Thoracic aorta (tissue), 2 donors: ENCODE measurements at regions not wholly inside any gene's neighbourhood (a gene's known extent, or its start where the extent isn't known, plus 50 kb on each side); places are given as distances from the start of the nearest gene placed in this dataset.

Experiments used
- ATAC-seq: fragments of 150-250 bp; one replicate; pipeline ENCODE4 v1.8.0; 2017; ENCODE audit warnings: low read depth; ENCODE audit not compliant: insufficient number of reproducible peaks, low FRiP score
- DNase-seq: peaks from one replicate; pipeline ENCODE4 v3.0.0-alpha.2; 2020; ENCODE audit warnings: low spot score
- H3K27ac ChIP-seq, 2 donors: fragments of 200-600 bp; sonication (generic); 1 replicate in 1 of 2; 2 replicates in 1 of 2; pipeline ENCODE4 v1.5.1; 2016; ENCODE audit warnings: mild to moderate bottlenecking in 2 of 2, moderate library complexity in 2 of 2
- H3K27me3 ChIP-seq: fragments of 200-600 bp; sonication (generic); replicated peaks from 2 replicates; pipeline ENCODE4 v1.6.0; 2016; ENCODE audit warnings: mild to moderate bottlenecking; ENCODE audit not compliant: insufficient read depth
- H3K36me3 ChIP-seq: fragments of 200-600 bp; sonication (generic); one replicate; pipeline ENCODE4 v1.5.1; 2016
- H3K4me1 ChIP-seq, 2 donors: fragments of 200-600 bp; sonication (generic); 1 replicate in 1 of 2; 2 replicates in 1 of 2; pipeline versions ENCODE4 v1.5.1 to v1.6.0; 2016; ENCODE audit warnings: low read depth in 2 of 2, mild to moderate bottlenecking in 1 of 2; ENCODE audit not compliant: control insufficient read depth in 1 of 2
- H3K4me3 ChIP-seq: fragments of 200-600 bp; sonication (generic); 2 replicates; pipeline ENCODE4 v1.5.1; 2016; ENCODE audit warnings: mild to moderate bottlenecking
- H3K9me3 ChIP-seq: fragments of 200-600 bp; sonication (generic); 2 replicates; pipeline ENCODE4 v1.5.1; 2016
- TF ChIP-seq, protein P1 (sequence below): fragments of 200-600 bp; sonication (generic); IDR thresholded peaks from one replicate; pipeline ENCODE4 v1.5.1; 2019; ENCODE audit warnings: antibody characterized with exemption

DNA sequence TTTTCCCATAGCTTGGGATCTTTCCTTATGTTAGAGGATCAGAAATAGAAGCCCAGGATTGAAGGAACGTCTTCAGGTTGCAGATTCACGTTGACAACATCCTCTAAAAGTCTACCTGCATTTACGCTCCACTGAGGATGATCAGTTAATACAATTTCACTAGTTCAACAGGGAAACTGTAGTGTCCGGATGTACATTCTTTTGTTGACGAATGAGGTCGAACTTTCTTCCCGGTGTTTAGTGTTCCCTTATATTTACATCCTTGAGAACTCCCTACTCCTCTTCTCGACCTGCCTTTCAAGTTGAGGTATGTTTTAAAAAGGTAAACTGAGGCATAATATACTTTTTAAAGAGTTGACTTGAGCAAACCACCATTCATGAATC, 74.8 kb downstream of the SIK1 start:
- ATAC-seq (no peak), DNase-seq (no peak)
- no peaks in the 10 kb centered on the region for H3K36me3 ChIP-seq
- no peaks in the 10 kb centered on the region for H3K9me3 ChIP-seq
- TF ChIP-seq, protein P1, sequence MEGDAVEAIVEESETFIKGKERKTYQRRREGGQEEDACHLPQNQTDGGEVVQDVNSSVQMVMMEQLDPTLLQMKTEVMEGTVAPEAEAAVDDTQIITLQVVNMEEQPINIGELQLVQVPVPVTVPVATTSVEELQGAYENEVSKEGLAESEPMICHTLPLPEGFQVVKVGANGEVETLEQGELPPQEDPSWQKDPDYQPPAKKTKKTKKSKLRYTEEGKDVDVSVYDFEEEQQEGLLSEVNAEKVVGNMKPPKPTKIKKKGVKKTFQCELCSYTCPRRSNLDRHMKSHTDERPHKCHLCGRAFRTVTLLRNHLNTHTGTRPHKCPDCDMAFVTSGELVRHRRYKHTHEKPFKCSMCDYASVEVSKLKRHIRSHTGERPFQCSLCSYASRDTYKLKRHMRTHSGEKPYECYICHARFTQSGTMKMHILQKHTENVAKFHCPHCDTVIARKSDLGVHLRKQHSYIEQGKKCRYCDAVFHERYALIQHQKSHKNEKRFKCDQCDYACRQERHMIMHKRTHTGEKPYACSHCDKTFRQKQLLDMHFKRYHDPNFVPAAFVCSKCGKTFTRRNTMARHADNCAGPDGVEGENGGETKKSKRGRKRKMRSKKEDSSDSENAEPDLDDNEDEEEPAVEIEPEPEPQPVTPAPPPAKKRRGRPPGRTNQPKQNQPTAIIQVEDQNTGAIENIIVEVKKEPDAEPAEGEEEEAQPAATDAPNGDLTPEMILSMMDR, result no peak
- H3K4me3 ChIP-seq, result no peak overlapping the region
- no peaks in the 10 kb centered on the region for H3K4me1 ChIP-seq
- H3K27me3 ChIP-seq, result no peaks in the 10 kb centered on the region
- no peak overlapping the region for H3K27ac ChIP-seq

DNA sequence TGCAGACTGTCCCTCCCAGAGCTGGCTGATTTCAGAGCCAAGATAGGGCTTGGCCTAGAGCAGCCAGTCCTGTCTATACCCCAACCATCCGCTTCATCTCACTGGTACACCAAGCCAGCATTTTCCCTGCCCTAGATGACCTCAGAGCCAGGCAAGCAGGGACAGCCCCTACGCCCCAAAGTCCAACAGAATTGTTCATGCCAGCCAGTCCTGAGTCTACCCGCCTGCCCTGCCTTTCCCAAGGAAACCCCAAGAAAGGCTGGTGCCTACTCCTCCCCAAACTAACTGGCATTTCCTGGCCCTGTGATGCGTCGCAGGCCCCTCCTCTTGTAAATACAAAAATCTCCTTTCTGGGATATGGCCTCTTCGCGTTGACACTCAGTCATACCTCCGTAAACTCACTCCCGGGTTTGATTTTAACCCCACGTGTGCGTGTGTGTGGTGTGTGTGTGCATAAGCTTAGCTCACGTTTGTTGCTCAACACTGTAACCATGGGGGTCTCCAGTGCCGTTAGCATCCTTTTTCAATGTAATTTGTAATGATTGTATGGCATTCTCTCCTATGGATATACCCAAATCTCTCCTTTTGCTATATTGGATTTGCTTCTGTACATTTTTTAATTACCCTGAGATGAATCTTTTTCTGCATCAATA, 75.3 kb downstream of the SIK1 start:
- H3K4me1 ChIP-seq, result no peaks in the 10 kb centered on the region
- DNase-seq (no peak), ATAC-seq (no peak)
- no peak overlapping the region for H3K4me3 ChIP-seq
- H3K27me3 ChIP-seq, result no peaks in the 10 kb centered on the region
- H3K9me3 ChIP-seq, result no peaks in the 10 kb centered on the region
- H3K27ac ChIP-seq, result no peak overlapping the region
- TF ChIP-seq, protein P1, result no peak
- no peaks in the 10 kb centered on the region for H3K36me3 ChIP-seq

DNA sequence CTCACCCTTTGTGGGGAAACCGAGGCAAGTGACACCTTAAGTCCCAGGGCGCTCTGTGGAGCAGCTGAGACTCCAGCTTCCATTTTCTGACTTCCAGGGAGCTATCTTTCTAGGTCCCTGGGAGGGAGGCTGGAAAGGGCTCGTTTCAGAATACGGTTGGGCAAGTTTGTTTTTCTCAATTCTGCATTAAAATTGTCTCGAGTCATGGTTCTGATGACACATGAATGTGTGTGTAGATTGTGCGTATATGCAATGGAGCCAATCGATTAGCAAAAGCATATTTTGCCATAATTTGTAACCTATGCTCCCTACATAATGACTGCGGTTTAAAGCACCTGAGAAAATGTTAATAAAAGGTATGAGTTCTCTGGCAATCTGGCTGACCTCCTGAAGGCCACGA, 77.3 kb downstream of the SIK1 start:
- TF ChIP-seq, protein P1, result no peak
- no peaks in the 10 kb centered on the region for H3K4me1 ChIP-seq
- no peaks in the 10 kb centered on the region for H3K9me3 ChIP-seq
- ATAC-seq, result no peak
- H3K4me3 ChIP-seq, result no peak overlapping the region
- H3K36me3 ChIP-seq, result no peaks in the 10 kb centered on the region
- DNase-seq, result no peak
- no peaks in the 10 kb centered on the region for H3K27me3 ChIP-seq
- H3K27ac ChIP-seq, result no peak overlapping the region

DNA sequence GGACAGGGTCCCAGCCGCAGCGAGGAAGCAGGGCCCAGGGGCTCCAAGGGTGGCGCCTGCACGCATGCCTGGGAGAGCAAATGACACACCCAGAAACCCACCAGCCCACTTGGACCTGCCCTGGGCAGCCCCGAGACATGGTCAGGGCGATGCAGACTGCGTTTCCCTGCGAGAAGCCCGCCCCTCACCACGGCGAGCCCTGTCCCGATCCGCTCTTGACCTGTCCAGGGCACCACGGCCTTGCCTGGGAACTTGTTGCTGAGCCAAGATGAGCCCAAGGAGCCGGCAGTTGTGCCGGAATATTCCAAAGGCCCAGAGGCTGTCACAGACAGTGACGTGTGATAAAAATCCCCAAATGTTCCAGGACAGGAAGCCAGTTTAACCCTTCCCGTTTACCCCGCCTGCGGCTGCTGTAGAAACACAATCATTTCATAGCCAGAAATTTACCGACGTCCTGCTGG, 78.1 kb downstream of the SIK1 start:
- TF ChIP-seq, protein P1, result no peak
- no peaks in the 10 kb centered on the region for H3K9me3 ChIP-seq
- no peaks in the 10 kb centered on the region for H3K36me3 ChIP-seq
- H3K4me1 ChIP-seq, result no peaks in the 10 kb centered on the region
- DNase-seq, result no peak
- no peak overlapping the region for H3K4me3 ChIP-seq
- no peak for ATAC-seq
- H3K27me3 ChIP-seq, result no peaks in the 10 kb centered on the region
- no peak overlapping the region for H3K27ac ChIP-seq

DNA sequence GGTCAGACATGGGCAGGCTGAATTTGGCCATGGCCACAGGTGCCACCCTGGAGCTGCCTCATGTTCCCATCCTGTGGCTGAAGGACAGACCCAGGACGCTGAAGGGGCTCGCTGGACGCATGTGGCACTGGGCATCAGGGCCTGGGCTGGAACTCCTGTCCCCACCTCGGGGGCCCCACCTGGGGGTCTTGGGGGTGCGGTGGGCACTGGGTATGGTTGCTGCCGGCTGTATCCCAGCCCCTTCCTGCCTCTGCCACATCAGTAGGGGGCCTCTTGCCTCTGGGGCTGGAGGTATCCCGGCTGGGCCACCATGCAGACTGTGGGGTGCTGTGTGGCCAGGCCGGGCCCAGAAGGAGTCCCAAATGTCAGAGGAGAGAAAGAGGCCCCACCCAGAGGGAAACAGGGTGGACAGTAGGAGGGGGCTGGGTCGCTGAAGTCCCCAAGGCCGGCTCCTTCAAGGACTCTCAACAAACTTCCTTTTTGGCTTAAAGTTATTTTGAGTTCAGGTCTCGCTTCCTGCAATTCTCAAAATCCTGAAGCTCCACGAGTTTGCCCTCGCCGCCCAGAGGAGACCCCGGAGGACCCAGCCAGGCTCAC, 78.7 kb downstream of the SIK1 start:
- Histone ChIP-seq H3K4me3 (no peak overlapping the region), H3K9me3 (no peaks in the 10 kb centered on the region), H3K4me1 (no peaks in the 10 kb centered on the region), H3K27ac (no peak overlapping the region), H3K36me3 (no peaks in the 10 kb centered on the region), H3K27me3 (no peaks in the 10 kb centered on the region)
- TF ChIP-seq, protein P1, result no peak
- DNase-seq, result no peak
- ATAC-seq, result no peak
